Ovary (tissue), 3 donors: ENCODE measurements at regions not wholly inside any gene's neighbourhood (a gene's known extent, or its start where the extent isn't known, plus 50 kb on each side); places are given as distances from the start of the nearest gene placed in this dataset.

Experiments
- POLR2A ChIP-seq: fragments of 450-650 bp; IDR thresholded peaks from one replicate; pipeline ENCODE4 v1.6.1; 2017; ENCODE audit warnings: antibody characterized with exemption, mild to moderate bottlenecking, moderate library complexity
- TF ChIP-seq, protein P1 (sequence below), 3 donors: fragments of 450-650 bp in 2 of 3; fragments of 200-600 bp in 1 of 3; IDR thresholded peaks; one replicate each; pipeline versions ENCODE4 v1.5.1 to v1.8.0; 2016 to 2022; ENCODE audit warnings: antibody characterized with exemption in 3 of 3, mild to moderate bottlenecking in 1 of 3
- donor health status: DM: no; HTN: no; CAD: no.

DNA sequence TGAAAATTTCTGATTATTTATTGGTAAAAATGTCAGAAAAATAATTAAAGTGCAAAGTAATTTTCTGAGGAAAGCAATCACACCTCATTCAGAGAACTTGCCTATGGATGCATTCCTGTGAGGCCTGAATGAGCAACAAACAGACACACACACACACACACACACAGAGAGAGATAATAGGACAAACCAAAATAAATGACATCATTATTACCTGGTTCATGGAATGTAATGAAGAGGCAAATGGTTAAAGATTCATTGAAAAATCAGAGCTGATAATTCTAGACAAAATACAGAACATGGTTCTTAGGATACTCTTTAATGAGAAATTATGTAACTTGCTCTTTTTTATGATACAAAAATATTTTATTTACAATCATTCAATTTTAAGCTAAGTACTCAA, 490.6 kb upstream of the POU3F2 start:
- TF ChIP-seq, protein P1, sequence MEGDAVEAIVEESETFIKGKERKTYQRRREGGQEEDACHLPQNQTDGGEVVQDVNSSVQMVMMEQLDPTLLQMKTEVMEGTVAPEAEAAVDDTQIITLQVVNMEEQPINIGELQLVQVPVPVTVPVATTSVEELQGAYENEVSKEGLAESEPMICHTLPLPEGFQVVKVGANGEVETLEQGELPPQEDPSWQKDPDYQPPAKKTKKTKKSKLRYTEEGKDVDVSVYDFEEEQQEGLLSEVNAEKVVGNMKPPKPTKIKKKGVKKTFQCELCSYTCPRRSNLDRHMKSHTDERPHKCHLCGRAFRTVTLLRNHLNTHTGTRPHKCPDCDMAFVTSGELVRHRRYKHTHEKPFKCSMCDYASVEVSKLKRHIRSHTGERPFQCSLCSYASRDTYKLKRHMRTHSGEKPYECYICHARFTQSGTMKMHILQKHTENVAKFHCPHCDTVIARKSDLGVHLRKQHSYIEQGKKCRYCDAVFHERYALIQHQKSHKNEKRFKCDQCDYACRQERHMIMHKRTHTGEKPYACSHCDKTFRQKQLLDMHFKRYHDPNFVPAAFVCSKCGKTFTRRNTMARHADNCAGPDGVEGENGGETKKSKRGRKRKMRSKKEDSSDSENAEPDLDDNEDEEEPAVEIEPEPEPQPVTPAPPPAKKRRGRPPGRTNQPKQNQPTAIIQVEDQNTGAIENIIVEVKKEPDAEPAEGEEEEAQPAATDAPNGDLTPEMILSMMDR (IDR thresholded peaks at IDR 0.05) = no peak
- TF ChIP-seq POLR2A = no peak
